22Rv1 (cell line): ENCODE measurements at regions not wholly inside any gene's neighbourhood (a gene's known extent, or its start where the extent isn't known, plus 50 kb on each side); places are given as distances from the start of the nearest gene placed in this dataset.

Experiments used
- H3K27ac ChIP-seq: fragments of 450-650 bp; 2 replicates; pipeline ENCODE4 v1.5.1; 2017
- CTCF ChIP-seq: fragments of 450-650 bp; IDR thresholded peaks from 2 replicates; pipeline ENCODE4 v1.5.1; 2017; ENCODE audit warnings: mild to moderate bottlenecking
- ZFX ChIP-seq: fragments of 450-650 bp; IDR thresholded peaks from 2 replicates; pipeline ENCODE4 v1.6.1; 2017; ENCODE audit warnings: antibody characterized with exemption, borderline replicate concordance

GRCh38 chr3:118683636-118684035 is 351.0 kb downstream of the IGSF11 start:
- no peak overlapping the region for H3K27ac ChIP-seq
- TF ChIP-seq ZFX (no peak), CTCF (no peak)

GRCh38 chr3:118688396-118688884 is 346.2 kb downstream of the IGSF11 start:
- no peak overlapping the region for H3K27ac ChIP-seq
- TF ChIP-seq CTCF (no peak), ZFX (no peak)

- TF ChIP-seq ZFX (no peak), CTCF (no peak)
- H3K27ac ChIP-seq = no peak overlapping the region
Observed at GRCh38 chr3:118692416-118692815, 342.2 kb downstream of the IGSF11 start.

GRCh38 chr3:118705487-118706219 is 329.0 kb downstream of the IGSF11 start:
- no peak overlapping the region for H3K27ac ChIP-seq
- TF ChIP-seq CTCF (peak; percentile 20; the same call in 1 of the 2 replicates), ZFX (no peak)

GRCh38 chr3:118707991-118708390 is 326.7 kb downstream of the IGSF11 start:
- no peak for TF ChIP-seq ZFX
- H3K27ac ChIP-seq = no peak overlapping the region

GRCh38 chr3:118710532-118710931 is 324.1 kb downstream of the IGSF11 start:
- no peak overlapping the region for H3K27ac ChIP-seq
- TF ChIP-seq CTCF (no peak), ZFX (no peak)

- H3K27ac ChIP-seq = no peak overlapping the region
- TF ChIP-seq ZFX = no peak
- no peak for TF ChIP-seq CTCF
Observed at GRCh38 chr3:118713502-118714207, 321.0 kb downstream of the IGSF11 start.
